Uterus (tissue), 3 donors: ENCODE measurements at regions not wholly inside any gene's neighbourhood (a gene's known extent, or its start where the extent isn't known, plus 50 kb on each side); places are given as distances from the start of the nearest gene placed in this dataset.

Experiments used
- DNase-seq, 2 donors: peaks; one replicate each; pipeline ENCODE4 v3.0.0-alpha.2; 2019 to 2020
- H3K27ac ChIP-seq, 2 donors: fragments of 200-600 bp; sonication (generic); 1 replicate in 1 of 2; 2 replicates in 1 of 2; pipeline ENCODE4 v1.5.1; 2016 to 2018
- H3K27me3 ChIP-seq, 2 donors: fragments of 200-600 bp; sonication (generic); one replicate each; pipeline ENCODE4 v1.5.1; 2018 to 2019; ENCODE audit warnings: control low read depth in 1 of 2
- H3K36me3 ChIP-seq, 2 donors: fragments of 200-600 bp; sonication (generic); one replicate each; pipeline ENCODE4 v1.5.1; 2019; ENCODE audit warnings: control low read depth in 1 of 2
- H3K4me1 ChIP-seq, 2 donors: fragments of 200-600 bp; sonication (generic); one replicate each; pipeline ENCODE4 v1.5.1; 2018 to 2019; ENCODE audit warnings: control low read depth in 1 of 2
- H3K4me3 ChIP-seq, 2 donors: fragments of 200-600 bp; sonication (generic); 1 replicate in 1 of 2; 2 replicates in 1 of 2; pipeline ENCODE4 v1.5.1; 2018 to 2019; ENCODE audit warnings: mild to moderate bottlenecking in 1 of 2
- H3K9me3 ChIP-seq, 2 donors: fragments of 200-600 bp; sonication (generic); one replicate each; pipeline ENCODE4 v1.5.1; 2019; ENCODE audit warnings: control low read depth in 1 of 2
- CTCF ChIP-seq, 4 experiments: fragments of 200-600 bp in 2 of 4; fragments of 450-650 bp in 2 of 4; sonication (generic) in 2 of 4; IDR thresholded peaks; one replicate each; pipeline ENCODE4 v1.5.1; 2016 to 2019; ENCODE audit warnings: antibody characterized with exemption in 4 of 4, mild to moderate bottlenecking in 2 of 4, moderate library complexity in 1 of 4
- POLR2A ChIP-seq, 2 donors: fragments of 450-650 bp; IDR thresholded peaks; one replicate each; pipeline ENCODE4 v1.6.1; 2016; ENCODE audit warnings: antibody characterized with exemption in 2 of 2, mild to moderate bottlenecking in 1 of 2, moderate library complexity in 1 of 2
- intact Hi-C: fragments of 100-400 bp; cut with DNase I; formaldehyde crosslinking; loops from one replicate; pipeline ENCODE4 v1.15.1; 2023; ENCODE audit warnings: low total_unique reads
- donor health status: DM: yes; HTN: yes; CAD: no.

GRCh38 chr18:38984968-38985367 lies 1419.4 kb upstream of the CELF4 start:
- no peak overlapping the region for H3K4me3 ChIP-seq
- H3K36me3 ChIP-seq: no peaks in the 10 kb centered on the region
- no peaks in the 10 kb centered on the region for H3K9me3 ChIP-seq
- no peak for DNase-seq
- no peaks in the 10 kb centered on the region for H3K4me1 ChIP-seq
- intact Hi-C loops: no loop called here
- no peak for TF ChIP-seq POLR2A (IDR thresholded peaks at IDR 0.05)
- TF ChIP-seq CTCF (IDR thresholded peaks at IDR 0.05): no peak
- no peak overlapping the region for H3K27ac ChIP-seq
- no peaks in the 10 kb centered on the region for H3K27me3 ChIP-seq

- no peak for DNase-seq
- Histone ChIP-seq H3K9me3 (no peaks in the 10 kb centered on the region), H3K27me3 (no peaks in the 10 kb centered on the region), H3K27ac (no peak overlapping the region), H3K4me3 (no peak overlapping the region), H3K36me3 (no peaks in the 10 kb centered on the region), H3K4me1 (no peaks in the 10 kb centered on the region)
- TF ChIP-seq CTCF (IDR thresholded peaks at IDR 0.05): no peak
- no peak for TF ChIP-seq POLR2A (IDR thresholded peaks at IDR 0.05)
- intact Hi-C loops: no loop called here
Measured at GRCh38 chr18:38982072-38982471, 1416.5 kb upstream of the CELF4 start.

- Histone ChIP-seq H3K4me3 (no peak overlapping the region), H3K4me1 (no peaks in the 10 kb centered on the region), H3K36me3 (no peaks in the 10 kb centered on the region), H3K27ac (no peak overlapping the region), H3K9me3 (no peaks in the 10 kb centered on the region), H3K27me3 (no peaks in the 10 kb centered on the region)
- intact Hi-C loops: no loop called here
- TF ChIP-seq CTCF (IDR thresholded peaks at IDR 0.05) (no peak), POLR2A (IDR thresholded peaks at IDR 0.05) (no peak)
- no peak for DNase-seq
Measured at GRCh38 chr18:38981389-38981788, 1415.8 kb upstream of the CELF4 start.

- intact Hi-C loops: no loop called here
- H3K36me3 ChIP-seq: no peaks in the 10 kb centered on the region
- DNase-seq: no peak
- H3K4me1 ChIP-seq: no peaks in the 10 kb centered on the region
- TF ChIP-seq CTCF (IDR thresholded peaks at IDR 0.05) (no peak), POLR2A (IDR thresholded peaks at IDR 0.05) (no peak)
- no peaks in the 10 kb centered on the region for H3K27me3 ChIP-seq
- H3K27ac ChIP-seq: no peak overlapping the region
- H3K9me3 ChIP-seq: no peaks in the 10 kb centered on the region
- no peak overlapping the region for H3K4me3 ChIP-seq
Measured at GRCh38 chr18:38980420-38980819, 1414.8 kb upstream of the CELF4 start.

GRCh38 chr18:38972571-38972970 lies 1407.0 kb upstream of the CELF4 start:
- H3K9me3 ChIP-seq: no peaks in the 10 kb centered on the region
- H3K4me1 ChIP-seq: no peaks in the 10 kb centered on the region
- no peak for DNase-seq
- no peak overlapping the region for H3K27ac ChIP-seq
- intact Hi-C loops: no loop called here
- no peak overlapping the region for H3K4me3 ChIP-seq
- H3K27me3 ChIP-seq: no peaks in the 10 kb centered on the region
- TF ChIP-seq CTCF (IDR thresholded peaks at IDR 0.05): no peak
- TF ChIP-seq POLR2A (IDR thresholded peaks at IDR 0.05): no peak
- no peaks in the 10 kb centered on the region for H3K36me3 ChIP-seq
